WTC11 (cell line): ENCODE measurements at regions not wholly inside any gene's neighbourhood (a gene's known extent, or its start where the extent isn't known, plus 50 kb on each side); places are given as distances from the start of the nearest gene placed in this dataset.

Source experiments
- ATAC-seq: fragments of 200-7000 bp; cut with Tn5 transposase; 2 replicates; pipeline ENCODE4 v1.10.0; 2021; ENCODE audit warnings: mild to moderate bottlenecking, moderate library complexity
- CTCF ChIA-PET: fragments of 300-600 bp; sonication (Branson Sonifier 250); formaldehyde crosslinking; loops from one replicate; lab custom pipeline; 2021; ENCODE audit warnings: antibody characterized with exemption; lab: Charles Lee
- POLR2A ChIA-PET: fragments of 350-600 bp; sonication (Branson Sonifier 250); formaldehyde crosslinking; loops from one replicate; lab custom pipeline; 2021; ENCODE audit warnings: antibody characterized with exemption; lab: Charles Lee
- DNase-seq: peaks from one replicate; pipeline ENCODE4 v3.0.0; 2021; ENCODE audit warnings: low spot score
- H3K27ac Mint-ChIP-seq: 2 replicates; pipeline ENCODE4 v1.8.0; 2021; ENCODE audit warnings: mixed read lengths
- H3K27me3 Mint-ChIP-seq: 2 replicates; pipeline ENCODE4 v1.8.0; 2021; ENCODE audit warnings: low read depth, mild to moderate bottlenecking, moderate library complexity, mixed read lengths
- H3K36me3 Mint-ChIP-seq: 2 replicates; pipeline ENCODE4 v1.8.0; 2021; ENCODE audit warnings: mixed read lengths
- H3K4me1 Mint-ChIP-seq: 2 replicates; pipeline ENCODE4 v1.8.0; 2022; ENCODE audit warnings: mixed read lengths
- H3K4me3 Mint-ChIP-seq: 2 replicates; pipeline ENCODE4 v1.8.0; 2021; ENCODE audit warnings: mild to moderate bottlenecking, moderate library complexity, mixed read lengths
- H3K9me3 Mint-ChIP-seq: 2 replicates; pipeline ENCODE4 v1.8.0; 2021; ENCODE audit warnings: mixed read lengths
- E2F1 ChIP-seq: sonication (generic); formaldehyde crosslinking; IDR thresholded peaks from 2 replicates; pipeline ENCODE4 v1.8.0; 2022; ENCODE audit warnings: mild to moderate bottlenecking, missing genetic modification reagents
- ETV6 ChIP-seq: sonication (generic); formaldehyde crosslinking; IDR thresholded peaks from 2 replicates; pipeline ENCODE4 v1.8.1; 2022; ENCODE audit warnings: mild to moderate bottlenecking, missing genetic modification reagents
- FOXK1 ChIP-seq: sonication (generic); formaldehyde crosslinking; IDR thresholded peaks from 2 replicates; pipeline ENCODE4 v1.8.0; 2022; ENCODE audit warnings: mild to moderate bottlenecking, moderate library complexity, missing genetic modification reagents
- HMGA2 ChIP-seq: fragments of 250-450 bp; sonication (Bioruptor Pico); IDR thresholded peaks from 2 replicates; pipeline ENCODE4 v1.4.0; 2021; ENCODE audit warnings: mild to moderate bottlenecking, moderate library complexity
- MAX ChIP-seq: sonication (generic); formaldehyde crosslinking; IDR thresholded peaks from 2 replicates; pipeline ENCODE4 v1.8.0; 2022; ENCODE audit warnings: mild to moderate bottlenecking, missing genetic modification reagents
- PRDM15 ChIP-seq: sonication (generic); formaldehyde crosslinking; IDR thresholded peaks from 2 replicates; pipeline ENCODE4 v1.8.0; 2022; ENCODE audit warnings: missing genetic modification reagents
- PRRX2 ChIP-seq: fragments of 250-450 bp; sonication (Bioruptor Pico); IDR thresholded peaks from 2 replicates; pipeline ENCODE4 v1.8.0; 2021; ENCODE audit warnings: mild to moderate bottlenecking
- RORB ChIP-seq: fragments of 250-450 bp; sonication (Bioruptor Pico); IDR thresholded peaks from 2 replicates; pipeline ENCODE4 v1.9.0; 2021; ENCODE audit warnings: mild to moderate bottlenecking
- STAT6 ChIP-seq: sonication (generic); formaldehyde crosslinking; conservative IDR thresholded peaks from 2 replicates; pipeline ENCODE4 v1.8.1; 2023; ENCODE audit warnings: mild to moderate bottlenecking, low read depth, missing genetic modification reagents, moderate library complexity
- TEAD4 ChIP-seq: sonication (generic); formaldehyde crosslinking; IDR thresholded peaks from 2 replicates; pipeline ENCODE4 v1.8.0; 2022; ENCODE audit warnings: mild to moderate bottlenecking, missing genetic modification reagents
- ZNF121 ChIP-seq: sonication (generic); formaldehyde crosslinking; IDR thresholded peaks from 2 replicates; pipeline ENCODE4 v1.8.0; 2023; ENCODE audit warnings: missing genetic modification reagents
- ZNF219 ChIP-seq: sonication (generic); formaldehyde crosslinking; IDR thresholded peaks from 2 replicates; pipeline ENCODE4 v1.8.0; 2023; ENCODE audit warnings: missing genetic modification reagents, mild to moderate bottlenecking, borderline replicate concordance
- ZNF396 ChIP-seq: fragments of 250-450 bp; sonication (Bioruptor Pico); IDR thresholded peaks from 2 replicates; pipeline ENCODE4 v1.8.0; 2021; ENCODE audit warnings: mild to moderate bottlenecking, moderate library complexity, borderline replicate concordance
- ZNF671 ChIP-seq: fragments of 250-450 bp; sonication (Bioruptor Pico); IDR thresholded peaks from 2 replicates; pipeline ENCODE4 v1.8.0; 2021; ENCODE audit warnings: mild to moderate bottlenecking
- TF ChIP-seq, protein P1 (sequence below): sonication (generic); formaldehyde crosslinking; IDR thresholded peaks from 2 replicates; pipeline ENCODE4 v1.8.0; 2022; ENCODE audit warnings: mild to moderate bottlenecking, missing genetic modification reagents
- TF ChIP-seq, protein P2 (sequence below): sonication (generic); formaldehyde crosslinking; IDR thresholded peaks from 2 replicates; pipeline ENCODE4 v1.8.1; 2022; ENCODE audit warnings: missing genetic modification reagents, borderline replicate concordance
- TF ChIP-seq, protein P3 (sequence below): sonication (generic); formaldehyde crosslinking; IDR thresholded peaks from 2 replicates; pipeline ENCODE4 v1.8.1; 2023; ENCODE audit warnings: mild to moderate bottlenecking, moderate library complexity, missing genetic modification reagents

DNA sequence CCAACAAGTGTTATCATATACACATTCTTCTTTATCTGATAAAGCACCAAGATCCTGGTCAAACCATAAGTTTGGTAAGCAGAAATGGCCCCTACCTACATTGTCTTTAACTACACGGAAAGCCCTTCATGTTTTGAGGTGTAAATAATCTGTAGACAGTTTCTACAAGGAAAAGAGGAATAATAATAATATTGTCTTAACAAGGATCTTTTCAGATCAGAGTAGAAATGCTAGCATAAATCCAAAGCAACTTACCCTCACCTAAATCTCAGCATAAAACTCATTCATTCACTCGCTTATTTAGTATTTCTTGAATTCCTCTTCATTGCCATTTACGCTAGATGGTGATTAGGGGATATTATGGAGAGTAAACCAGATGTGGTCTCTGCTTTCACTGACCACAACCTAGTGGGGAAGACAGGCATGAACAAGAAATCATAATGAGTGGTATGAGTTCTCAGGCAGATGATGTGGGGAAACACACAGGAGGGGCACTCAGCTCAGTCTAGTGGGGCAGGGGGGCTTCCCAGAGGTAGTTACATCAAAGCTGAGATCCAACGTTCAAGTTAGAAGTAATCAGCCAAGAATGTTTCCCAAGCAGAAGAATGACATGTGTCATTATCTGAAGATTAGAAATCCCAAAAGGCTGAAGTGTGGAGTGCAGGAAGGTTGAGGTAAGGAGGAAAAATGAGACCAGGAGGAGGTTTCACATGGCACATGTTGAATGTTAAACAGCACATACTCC lies 65.4 kb upstream of the ZC3H12C start (continued):
- TF ChIP-seq, protein P1, sequence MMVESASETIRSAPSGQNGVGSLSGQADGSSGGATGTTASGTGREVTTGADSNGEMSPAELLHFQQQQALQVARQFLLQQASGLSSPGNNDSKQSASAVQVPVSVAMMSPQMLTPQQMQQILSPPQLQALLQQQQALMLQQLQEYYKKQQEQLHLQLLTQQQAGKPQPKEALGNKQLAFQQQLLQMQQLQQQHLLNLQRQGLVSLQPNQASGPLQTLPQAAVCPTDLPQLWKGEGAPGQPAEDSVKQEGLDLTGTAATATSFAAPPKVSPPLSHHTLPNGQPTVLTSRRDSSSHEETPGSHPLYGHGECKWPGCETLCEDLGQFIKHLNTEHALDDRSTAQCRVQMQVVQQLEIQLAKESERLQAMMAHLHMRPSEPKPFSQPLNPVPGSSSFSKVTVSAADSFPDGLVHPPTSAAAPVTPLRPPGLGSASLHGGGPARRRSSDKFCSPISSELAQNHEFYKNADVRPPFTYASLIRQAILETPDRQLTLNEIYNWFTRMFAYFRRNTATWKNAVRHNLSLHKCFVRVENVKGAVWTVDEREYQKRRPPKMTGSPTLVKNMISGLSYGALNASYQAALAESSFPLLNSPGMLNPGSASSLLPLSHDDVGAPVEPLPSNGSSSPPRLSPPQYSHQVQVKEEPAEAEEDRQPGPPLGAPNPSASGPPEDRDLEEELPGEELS: no peak
- TF ChIP-seq MAX (no peak), RORB (CRISPR knock-in tag) (no peak), PRDM15 (no peak), ZNF121 (no peak), ZNF396 (no peak), HMGA2 (no peak), ETV6 (no peak)
- TF ChIP-seq, protein P2, sequence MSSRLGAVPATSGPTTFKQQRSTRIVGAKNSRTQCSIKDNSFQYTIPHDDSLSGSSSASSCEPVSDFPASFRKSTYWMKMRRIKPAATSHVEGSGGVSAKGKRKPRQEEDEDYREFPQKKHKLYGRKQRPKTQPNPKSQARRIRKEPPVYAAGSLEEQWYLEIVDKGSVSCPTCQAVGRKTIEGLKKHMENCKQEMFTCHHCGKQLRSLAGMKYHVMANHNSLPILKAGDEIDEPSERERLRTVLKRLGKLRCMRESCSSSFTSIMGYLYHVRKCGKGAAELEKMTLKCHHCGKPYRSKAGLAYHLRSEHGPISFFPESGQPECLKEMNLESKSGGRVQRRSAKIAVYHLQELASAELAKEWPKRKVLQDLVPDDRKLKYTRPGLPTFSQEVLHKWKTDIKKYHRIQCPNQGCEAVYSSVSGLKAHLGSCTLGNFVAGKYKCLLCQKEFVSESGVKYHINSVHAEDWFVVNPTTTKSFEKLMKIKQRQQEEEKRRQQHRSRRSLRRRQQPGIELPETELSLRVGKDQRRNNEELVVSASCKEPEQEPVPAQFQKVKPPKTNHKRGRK (CRISPR knock-in tag): no peak

DNA sequence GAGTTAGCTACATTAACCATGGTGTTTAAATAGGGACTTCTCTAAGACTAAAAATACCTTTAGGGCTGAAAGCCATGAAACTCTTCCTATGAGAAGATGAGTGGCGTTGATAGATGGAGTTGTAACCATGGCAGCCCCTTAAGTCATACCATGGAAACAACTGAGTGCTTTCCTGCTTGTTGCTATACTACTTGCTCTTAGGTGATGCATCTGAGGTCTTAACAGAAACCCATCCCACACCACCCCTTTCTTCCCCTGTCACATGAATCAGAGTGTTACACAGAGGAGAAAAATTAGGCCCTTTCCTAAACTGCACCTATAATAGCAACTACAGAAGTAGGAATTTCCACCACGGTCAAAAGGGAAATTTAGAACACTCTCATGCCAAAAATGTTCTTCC lies 64.3 kb upstream of the ZC3H12C start:
- Mint-ChIP-seq H3K4me3 (no peak overlapping the region), H3K27ac (no peak overlapping the region)
- DNase-seq: no peak

DNA sequence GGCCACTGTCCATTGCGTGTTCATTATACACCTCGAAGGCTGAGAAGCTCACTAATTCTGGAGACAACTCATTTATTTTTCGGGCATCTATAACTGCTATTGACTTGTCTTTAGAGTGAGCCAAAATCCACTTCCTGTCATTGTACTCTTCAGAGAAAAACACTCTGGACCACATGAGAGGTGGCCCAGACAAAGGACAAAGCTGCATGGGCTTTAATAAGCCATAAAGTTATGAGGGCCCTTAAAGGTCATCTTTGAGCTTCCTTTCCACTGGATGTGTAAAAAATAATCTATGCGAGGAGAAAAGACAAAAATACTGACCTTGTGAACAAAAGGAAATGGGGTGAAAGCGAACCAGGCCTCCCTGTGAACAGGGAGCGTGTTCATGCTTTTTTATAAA lies 63.5 kb upstream of the ZC3H12C start:
- DNase-seq: no peak
- H3K4me1 Mint-ChIP-seq: peaks cover 3% of the 10 kb centered on the region; the same call in 1 of the 2 replicates
- no peak overlapping the region for H3K4me3 Mint-ChIP-seq
- no peaks in the 10 kb centered on the region for H3K27me3 Mint-ChIP-seq
- no peaks in the 10 kb centered on the region for H3K36me3 Mint-ChIP-seq
- no peaks in the 10 kb centered on the region; the same call in 1 of the 2 replicates for H3K9me3 Mint-ChIP-seq
- no peak for ATAC-seq
- no peak overlapping the region for H3K27ac Mint-ChIP-seq
- ChIA-PET POLR2A (no interaction called here), CTCF (no interaction called here)
- TF ChIP-seq STAT6 (no peak), ZNF671 (CRISPR knock-in tag) (no peak), FOXK1 (CRISPR knock-in tag) (no peak), TEAD4 (CRISPR knock-in tag) (no peak), MAX (no peak), RORB (CRISPR knock-in tag) (no peak), PRRX2 (CRISPR knock-in tag) (no peak), ZNF219 (no peak)
- TF ChIP-seq, protein P3, sequence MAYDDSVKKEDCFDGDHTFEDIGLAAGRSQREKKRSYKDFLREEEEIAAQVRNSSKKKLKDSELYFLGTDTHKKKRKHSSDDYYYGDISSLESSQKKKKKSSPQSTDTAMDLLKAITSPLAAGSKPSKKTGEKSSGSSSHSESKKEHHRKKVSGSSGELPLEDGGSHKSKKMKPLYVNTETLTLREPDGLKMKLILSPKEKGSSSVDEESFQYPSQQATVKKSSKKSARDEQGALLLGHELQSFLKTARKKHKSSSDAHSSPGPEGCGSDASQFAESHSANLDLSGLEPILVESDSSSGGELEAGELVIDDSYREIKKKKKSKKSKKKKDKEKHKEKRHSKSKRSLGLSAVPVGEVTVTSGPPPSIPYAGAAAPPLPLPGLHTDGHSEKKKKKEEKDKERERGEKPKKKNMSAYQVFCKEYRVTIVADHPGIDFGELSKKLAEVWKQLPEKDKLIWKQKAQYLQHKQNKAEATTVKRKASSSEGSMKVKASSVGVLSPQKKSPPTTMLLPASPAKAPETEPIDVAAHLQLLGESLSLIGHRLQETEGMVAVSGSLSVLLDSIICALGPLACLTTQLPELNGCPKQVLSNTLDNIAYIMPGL (CRISPR knock-in tag): no peak

More for the DNA sequence above, 64.3 kb upstream of the ZC3H12C start:
- no peaks in the 10 kb centered on the region for H3K36me3 Mint-ChIP-seq
- no peaks in the 10 kb centered on the region for H3K27me3 Mint-ChIP-seq
- no peak for TF ChIP-seq E2F1 (CRISPR knock-in tag)
- no peaks in the 10 kb centered on the region; the same call in 1 of the 2 replicates for H3K9me3 Mint-ChIP-seq
- ChIA-PET CTCF (no interaction called here), POLR2A (no interaction called here)
- peaks cover 3% of the 10 kb centered on the region; the same call in 1 of the 2 replicates for H3K4me1 Mint-ChIP-seq
- ATAC-seq: no peak
